Smooth muscle cell (in vitro differentiated cells): ENCODE measurements at regions not wholly inside any gene's neighbourhood (a gene's known extent, or its start where the extent isn't known, plus 50 kb on each side); places are given as distances from the start of the nearest gene placed in this dataset.

ENCODE experiments used
- DNase-seq: peaks from one replicate; lab custom pipeline; 2025; ENCODE audit not compliant: unreplicated experiment; lab: John Stamatoyannopoulos, UW
- H2AFZ ChIP-seq: fragments of 200-600 bp; sonication (generic); 2 replicates; pipeline ENCODE4 v1.6.0; 2016; ENCODE audit warnings: antibody characterized with exemption, low read depth, mild to moderate bottlenecking
- H3F3A ChIP-seq: fragments of 200-600 bp; sonication (generic); 2 replicates; pipeline ENCODE4 v1.6.0; 2017; ENCODE audit warnings: antibody characterized with exemption, low read depth
- H3K27ac ChIP-seq: fragments of 200-600 bp; sonication (generic); 2 replicates; pipeline ENCODE4 v1.5.1; 2016; ENCODE audit warnings: low read depth, mild to moderate bottlenecking
- H3K27me3 ChIP-seq: fragments of 200-600 bp; sonication (generic); 2 replicates; pipeline ENCODE4 v1.6.1; 2016; ENCODE audit warnings: low read depth, mild to moderate bottlenecking
- H3K36me3 ChIP-seq: fragments of 200-600 bp; sonication (generic); 2 replicates; pipeline ENCODE4 v1.5.1; 2016; ENCODE audit warnings: low read depth
- H3K4me1 ChIP-seq: fragments of 200-600 bp; sonication (generic); 2 replicates; pipeline ENCODE4 v1.5.1; 2016; ENCODE audit warnings: low read depth
- H3K4me2 ChIP-seq: fragments of 200-600 bp; sonication (generic); 2 replicates; pipeline ENCODE4 v1.6.0; 2016; ENCODE audit warnings: mild to moderate bottlenecking
- H3K4me3 ChIP-seq: fragments of 200-600 bp; sonication (generic); 2 replicates; pipeline ENCODE4 v1.5.1; 2016; ENCODE audit warnings: mild to moderate bottlenecking
- H3K79me2 ChIP-seq: fragments of 200-600 bp; sonication (generic); 2 replicates; pipeline ENCODE4 v1.6.0; 2016; ENCODE audit warnings: low read depth, mild to moderate bottlenecking
- H3K9ac ChIP-seq: fragments of 200-600 bp; sonication (generic); 2 replicates; pipeline ENCODE4 v1.6.0; 2016; ENCODE audit warnings: low read depth
- H3K9me3 ChIP-seq: fragments of 200-600 bp; sonication (generic); replicated peaks from 2 replicates; pipeline ENCODE4 v1.5.1; 2016; ENCODE audit warnings: low read depth
- H4K20me1 ChIP-seq: fragments of 200-600 bp; sonication (generic); 2 replicates; pipeline ENCODE4 v1.6.0; 2016; ENCODE audit warnings: low read depth
- CTCF ChIP-seq: fragments of 200-600 bp; sonication (generic); IDR thresholded peaks from 2 replicates; pipeline ENCODE4 v1.5.1; 2017; ENCODE audit warnings: borderline replicate concordance, mild to moderate bottlenecking, antibody characterized with exemption; ENCODE audit not compliant: insufficient read depth, poor library complexity, severe bottlenecking
- WGBS: methylation state at CpG from one replicate; pipeline ENCODE4 v1.1.7; 2016; ENCODE audit warnings: low lambda C conversion rate; 5-methylcytosine and 5-hydroxymethylcytosine counted together

- Histone ChIP-seq H3K27me3 (no peaks in the 10 kb centered on the region), H3K9ac (no peak overlapping the region), H3K4me2 (no peak overlapping the region), H3K4me3 (no peak overlapping the region), H3K9me3 (no peaks in the 10 kb centered on the region), H3F3A (no peaks in the 10 kb centered on the region), H3K79me2 (no peaks in the 10 kb centered on the region), H3K4me1 (no peaks in the 10 kb centered on the region), H3K27ac (no peak overlapping the region), H4K20me1 (no peaks in the 10 kb centered on the region), H2AFZ (no peak overlapping the region), H3K36me3 (no peaks in the 10 kb centered on the region)
- 93% methylated on average over 9 of the region's 9 CpGs for WGBS
- TF ChIP-seq CTCF = no peak
- DNase-seq = no peak
Measured at GRCh38 chr3:194860725-194861124, 175.0 kb downstream of the FAM43A start.

- Histone ChIP-seq H3K4me2 (no peak overlapping the region), H3K79me2 (no peaks in the 10 kb centered on the region), H3K27ac (no peak overlapping the region), H3K4me3 (no peak overlapping the region), H3K9ac (no peak overlapping the region), H3F3A (no peaks in the 10 kb centered on the region), H3K36me3 (no peaks in the 10 kb centered on the region), H2AFZ (no peak overlapping the region), H3K4me1 (no peaks in the 10 kb centered on the region), H3K27me3 (no peaks in the 10 kb centered on the region), H3K9me3 (no peaks in the 10 kb centered on the region), H4K20me1 (no peaks in the 10 kb centered on the region)
- TF ChIP-seq CTCF = no peak
- no peak for DNase-seq
- WGBS = 95% methylated on average over 4 of the region's 4 CpGs
Measured at GRCh38 chr3:194861375-194861774, 175.7 kb downstream of the FAM43A start.

GRCh38 chr3:194865061-194865460 is 179.4 kb downstream of the FAM43A start:
- TF ChIP-seq CTCF = no peak
- Histone ChIP-seq H4K20me1 (no peaks in the 10 kb centered on the region), H3K79me2 (no peaks in the 10 kb centered on the region), H3K36me3 (no peaks in the 10 kb centered on the region), H3K4me3 (no peak overlapping the region), H3K9me3 (no peaks in the 10 kb centered on the region), H2AFZ (no peak overlapping the region), H3K4me1 (no peaks in the 10 kb centered on the region), H3K9ac (no peak overlapping the region), H3K4me2 (no peak overlapping the region), H3K27me3 (no peaks in the 10 kb centered on the region), H3F3A (no peaks in the 10 kb centered on the region), H3K27ac (no peak overlapping the region)
- 88% methylated on average over 3 of the region's 3 CpGs for WGBS
- DNase-seq = no peak

DNA sequence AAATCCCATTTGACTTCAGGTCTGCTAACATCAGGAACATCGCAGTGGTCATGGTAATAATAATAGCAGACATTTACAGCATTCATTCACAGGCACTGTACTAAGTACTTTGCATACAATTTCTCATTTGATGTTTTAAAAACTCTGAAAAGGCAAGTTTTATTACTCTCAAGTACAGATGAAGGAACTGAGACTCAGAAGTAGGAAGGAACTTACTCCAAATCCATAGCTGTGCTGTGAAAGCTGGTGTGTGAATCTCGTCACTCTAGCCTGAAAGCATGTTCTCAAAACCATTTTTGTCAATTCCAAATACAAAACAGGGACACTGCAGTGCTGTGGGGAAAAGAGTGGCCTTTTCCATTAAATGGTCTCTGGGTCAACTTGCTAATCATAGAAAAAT is 179.9 kb downstream of the FAM43A start:
- Histone ChIP-seq H2AFZ (no peak overlapping the region), H3K9ac (no peak overlapping the region)
- no peak for TF ChIP-seq CTCF

More for the DNA sequence above, 179.9 kb downstream of the FAM43A start:
- Histone ChIP-seq H3K27ac (no peak overlapping the region), H3K27me3 (no peaks in the 10 kb centered on the region), H3K4me1 (no peaks in the 10 kb centered on the region), H3K79me2 (no peaks in the 10 kb centered on the region), H3K9me3 (no peaks in the 10 kb centered on the region), H4K20me1 (no peaks in the 10 kb centered on the region), H3K4me2 (no peak overlapping the region), H3K36me3 (no peaks in the 10 kb centered on the region), H3K4me3 (no peak overlapping the region), H3F3A (no peaks in the 10 kb centered on the region)
- 98% methylated on average over 2 of the region's 2 CpGs for WGBS
- DNase-seq = no peak
